GM12865 (cell line): ENCODE measurements at regions not wholly inside any gene's neighbourhood (a gene's known extent, or its start where the extent isn't known, plus 50 kb on each side); places are given as distances from the start of the nearest gene placed in this dataset.

Experiments used
- DNase-seq: peaks from one replicate; pipeline ENCODE4 v3.0.0; 2010; ENCODE audit warnings: low read depth
- H3K4me3 ChIP-seq: 2 replicates; pipeline ENCODE4 v1.5.1; 2011; ENCODE audit warnings: mild to moderate bottlenecking, low read depth, low read length, control low read depth
- CTCF ChIP-seq: IDR thresholded peaks from 2 replicates; pipeline ENCODE4 v1.5.1; 2011; ENCODE audit warnings: low read length, control low read depth, low read depth, inconsistent platforms; ENCODE audit not compliant: insufficient read depth; ENCODE audit errors: missing control alignments

- peak; percentile 35 for DNase-seq
- H3K4me3 ChIP-seq: peak overlapping the region; percentile 31
- TF ChIP-seq CTCF: peak; percentile 68
Measured at GRCh38 chrX:30971774-30972603, 82.9 kb upstream of the TAB3 start.

GRCh38 chrX:30967516-30967915 lies 78.5 kb upstream of the TAB3 start:
- TF ChIP-seq CTCF: no peak
- DNase-seq: no peak
- no peak overlapping the region for H3K4me3 ChIP-seq

GRCh38 chrX:30965767-30966166 lies 76.7 kb upstream of the TAB3 start:
- no peak for TF ChIP-seq CTCF
- no peak for DNase-seq

GRCh38 chrX:30961387-30962174 lies 72.5 kb upstream of the TAB3 start:
- no peak for DNase-seq
- no peak overlapping the region for H3K4me3 ChIP-seq
- TF ChIP-seq CTCF: no peak

More at GRCh38 chrX:30965767-30966166, 76.7 kb upstream of the TAB3 start:
- no peak overlapping the region for H3K4me3 ChIP-seq

GRCh38 chrX:30957753-30958152 lies 68.7 kb upstream of the TAB3 start:
- no peak overlapping the region for H3K4me3 ChIP-seq
- DNase-seq: no peak
- TF ChIP-seq CTCF: no peak

GRCh38 chrX:30955687-30956086 lies 66.6 kb upstream of the TAB3 start:
- no peak for TF ChIP-seq CTCF
- DNase-seq: no peak
- no peak overlapping the region for H3K4me3 ChIP-seq
